Activated T-helper 1 cell treated with Interleukin-2 at 50 U/mL for 16 hours (primary cell): ENCODE measurements at regions not wholly inside any gene's neighbourhood (a gene's known extent, or its start where the extent isn't known, plus 50 kb on each side); places are given as distances from the start of the nearest gene placed in this dataset.

Experiments used
- DNase-seq: peaks from one replicate; pipeline ENCODE4 v3.0.0-alpha.2; 2020; ENCODE audit warnings: low read depth

GRCh38 chr2:128779301-128780095 is 460.8 kb upstream of the HS6ST1 start:
- no peak for DNase-seq

GRCh38 chr2:128780434-128781080 is 461.9 kb upstream of the HS6ST1 start:
- no peak for DNase-seq

GRCh38 chr2:128781166-128781565 is 462.5 kb upstream of the HS6ST1 start:
- no peak for DNase-seq

- no peak for DNase-seq
Observed at GRCh38 chr2:128781585-128782385, 463.1 kb upstream of the HS6ST1 start.

GRCh38 chr2:128782411-128783192 is 463.9 kb upstream of the HS6ST1 start:
- DNase-seq, result no peak

GRCh38 chr2:128783193-128783671 is 464.6 kb upstream of the HS6ST1 start:
- no peak for DNase-seq

GRCh38 chr2:128783896-128784295 is 465.2 kb upstream of the HS6ST1 start:
- no peak for DNase-seq

- DNase-seq, result no peak
Observed at GRCh38 chr2:128784626-128785306, 466.1 kb upstream of the HS6ST1 start.

- DNase-seq, result no peak
Observed at GRCh38 chr2:128786316-128786715, 467.6 kb upstream of the HS6ST1 start.

GRCh38 chr2:128786741-128787478 is 468.2 kb upstream of the HS6ST1 start:
- no peak for DNase-seq

GRCh38 chr2:128787616-128788015 is 468.9 kb upstream of the HS6ST1 start:
- DNase-seq, result no peak

- DNase-seq, result no peak
Observed at GRCh38 chr2:128788636-128789220, 470.1 kb upstream of the HS6ST1 start.

GRCh38 chr2:128789221-128789620 is 470.6 kb upstream of the HS6ST1 start:
- DNase-seq, result no peak

GRCh38 chr2:128789776-128790455 is 471.2 kb upstream of the HS6ST1 start:
- DNase-seq, result no peak

- DNase-seq, result no peak
Observed at GRCh38 chr2:128790541-128791001, 471.9 kb upstream of the HS6ST1 start.

GRCh38 chr2:128791120-128791984 is 472.7 kb upstream of the HS6ST1 start:
- DNase-seq, result no peak

- DNase-seq, result no peak
Observed at GRCh38 chr2:128791985-128792320, 473.3 kb upstream of the HS6ST1 start.

- no peak for DNase-seq
Observed at GRCh38 chr2:128792476-128793054, 473.9 kb upstream of the HS6ST1 start.
